Chondrocyte (in vitro differentiated cells): ENCODE measurements at regions not wholly inside any gene's neighbourhood (a gene's known extent, or its start where the extent isn't known, plus 50 kb on each side); places are given as distances from the start of the nearest gene placed in this dataset.

Source experiments
- DNase-seq: peaks from one replicate; pipeline ENCODE4 v3.0.0; 2021; ENCODE audit warnings: mixed read lengths, low spot score
- H3K27ac Mint-ChIP-seq: one replicate; pipeline ENCODE4 v1.8.0; 2021; ENCODE audit warnings: mild to moderate bottlenecking, moderate library complexity, mixed read lengths; ENCODE audit not compliant: unreplicated experiment
- H3K27me3 Mint-ChIP-seq: 2 replicates; pipeline ENCODE4 v1.8.0; 2021; ENCODE audit warnings: low read depth, mixed read lengths
- H3K36me3 Mint-ChIP-seq: 2 replicates; pipeline ENCODE4 v1.8.0; 2021; ENCODE audit warnings: low read depth, mixed read lengths
- H3K4me1 Mint-ChIP-seq: 2 replicates; pipeline ENCODE4 v1.8.0; 2021; ENCODE audit warnings: low read depth, mild to moderate bottlenecking, mixed read lengths
- H3K4me3 Mint-ChIP-seq: one replicate; pipeline ENCODE4 v1.8.0; 2021; ENCODE audit warnings: mild to moderate bottlenecking, moderate library complexity, mixed read lengths; ENCODE audit not compliant: unreplicated experiment
- H3K9me3 Mint-ChIP-seq: 2 replicates; pipeline ENCODE4 v1.8.0; 2021; ENCODE audit warnings: low read depth, mixed read lengths
- TF ChIP-seq, protein P1 (sequence below): fragments of 200-600 bp; sonication (generic); IDR thresholded peaks from 2 replicates; pipeline ENCODE4 v1.5.0; 2021; ENCODE audit warnings: antibody characterized with exemption, mild to moderate bottlenecking, moderate library complexity

GRCh38 chr12:124726596-124727263, 136.9 kb downstream of the SCARB1 start:
- peaks cover 4% of the 10 kb centered on the region for H3K9me3 Mint-ChIP-seq
- H3K27ac Mint-ChIP-seq = peak overlapping the region; percentile 66
- no peaks in the 10 kb centered on the region for H3K27me3 Mint-ChIP-seq
- H3K4me1 Mint-ChIP-seq = peaks cover 38% of the 10 kb centered on the region
- H3K36me3 Mint-ChIP-seq = no peaks in the 10 kb centered on the region
- TF ChIP-seq, protein P1, sequence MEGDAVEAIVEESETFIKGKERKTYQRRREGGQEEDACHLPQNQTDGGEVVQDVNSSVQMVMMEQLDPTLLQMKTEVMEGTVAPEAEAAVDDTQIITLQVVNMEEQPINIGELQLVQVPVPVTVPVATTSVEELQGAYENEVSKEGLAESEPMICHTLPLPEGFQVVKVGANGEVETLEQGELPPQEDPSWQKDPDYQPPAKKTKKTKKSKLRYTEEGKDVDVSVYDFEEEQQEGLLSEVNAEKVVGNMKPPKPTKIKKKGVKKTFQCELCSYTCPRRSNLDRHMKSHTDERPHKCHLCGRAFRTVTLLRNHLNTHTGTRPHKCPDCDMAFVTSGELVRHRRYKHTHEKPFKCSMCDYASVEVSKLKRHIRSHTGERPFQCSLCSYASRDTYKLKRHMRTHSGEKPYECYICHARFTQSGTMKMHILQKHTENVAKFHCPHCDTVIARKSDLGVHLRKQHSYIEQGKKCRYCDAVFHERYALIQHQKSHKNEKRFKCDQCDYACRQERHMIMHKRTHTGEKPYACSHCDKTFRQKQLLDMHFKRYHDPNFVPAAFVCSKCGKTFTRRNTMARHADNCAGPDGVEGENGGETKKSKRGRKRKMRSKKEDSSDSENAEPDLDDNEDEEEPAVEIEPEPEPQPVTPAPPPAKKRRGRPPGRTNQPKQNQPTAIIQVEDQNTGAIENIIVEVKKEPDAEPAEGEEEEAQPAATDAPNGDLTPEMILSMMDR = no peak
- no peak for DNase-seq
- H3K4me3 Mint-ChIP-seq = no peak overlapping the region

- Mint-ChIP-seq H3K36me3 (no peaks in the 10 kb centered on the region), H3K27me3 (no peaks in the 10 kb centered on the region), H3K9me3 (peaks cover 4% of the 10 kb centered on the region), H3K4me3 (no peak overlapping the region), H3K4me1 (peaks cover 41% of the 10 kb centered on the region), H3K27ac (no peak overlapping the region)
- TF ChIP-seq, protein P1 = no peak
- DNase-seq = no peak
Measured at GRCh38 chr12:124725597-124726237, 137.9 kb downstream of the SCARB1 start.

- DNase-seq = no peak
- no peaks in the 10 kb centered on the region for H3K36me3 Mint-ChIP-seq
- no peak overlapping the region for H3K4me3 Mint-ChIP-seq
- no peak overlapping the region for H3K27ac Mint-ChIP-seq
- no peaks in the 10 kb centered on the region for H3K27me3 Mint-ChIP-seq
- TF ChIP-seq, protein P1 = no peak
- peaks cover 41% of the 10 kb centered on the region for H3K4me1 Mint-ChIP-seq
- peaks cover 4% of the 10 kb centered on the region for H3K9me3 Mint-ChIP-seq
Measured at GRCh38 chr12:124725099-124725498, 138.6 kb downstream of the SCARB1 start.

GRCh38 chr12:124722878-124723277, 140.8 kb downstream of the SCARB1 start:
- Mint-ChIP-seq H3K27me3 (no peaks in the 10 kb centered on the region), H3K4me3 (no peak overlapping the region), H3K9me3 (peaks cover 4% of the 10 kb centered on the region), H3K4me1 (peaks cover 37% of the 10 kb centered on the region), H3K36me3 (no peaks in the 10 kb centered on the region), H3K27ac (no peak overlapping the region)
- DNase-seq = no peak
- TF ChIP-seq, protein P1 = no peak

DNA sequence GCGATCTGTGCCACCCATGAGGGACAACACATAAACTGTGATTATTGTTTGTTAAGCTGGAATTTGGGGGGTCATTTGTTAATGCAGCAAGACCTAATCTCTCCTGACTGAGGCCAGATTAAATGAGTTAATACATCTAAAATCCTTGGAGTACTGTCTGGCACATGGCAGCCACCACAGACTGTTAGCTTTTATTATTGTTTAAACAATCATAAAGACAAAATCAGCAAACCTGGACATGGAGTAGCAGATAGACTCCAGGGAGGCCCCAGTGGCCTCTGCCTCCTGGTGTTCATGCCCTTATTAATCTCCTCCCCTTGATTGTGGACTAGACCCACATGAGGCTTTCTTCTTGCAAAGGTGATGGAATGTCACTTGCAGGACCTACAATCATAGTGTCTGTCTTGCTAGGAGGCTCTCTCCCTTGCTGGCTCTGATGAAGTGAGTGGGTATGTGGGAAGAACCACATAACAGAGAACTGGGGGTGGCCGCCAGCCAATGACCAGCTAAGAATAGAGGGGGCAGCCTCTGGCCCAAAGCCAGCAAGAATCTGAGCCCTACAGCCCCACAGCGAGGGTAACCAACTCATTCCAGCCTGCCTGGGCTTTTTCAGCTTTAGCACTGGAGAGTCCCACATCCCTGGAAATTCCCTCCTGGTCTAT, 142.0 kb downstream of the SCARB1 start:
- Mint-ChIP-seq H3K4me3 (no peak overlapping the region), H3K27ac (no peak overlapping the region), H3K36me3 (no peaks in the 10 kb centered on the region), H3K9me3 (peaks cover 4% of the 10 kb centered on the region), H3K4me1 (peaks cover 25% of the 10 kb centered on the region), H3K27me3 (no peaks in the 10 kb centered on the region)
- DNase-seq = no peak
- TF ChIP-seq, protein P1 = no peak
